GM21825 (cell line): ENCODE measurements at regions not wholly inside any gene's neighbourhood (a gene's known extent, or its start where the extent isn't known, plus 50 kb on each side); places are given as distances from the start of the nearest gene placed in this dataset.
"Not testable (repeated sequence)": the region's sequence is repeated elsewhere in the genome, so short reads cannot be mapped to it uniquely, and the experiment has no call there.

ENCODE experiments used
- ATAC-seq: cut with Tn5 transposase; IDR thresholded peaks from one replicate; pipeline ENCODE4 v1.9.1; 2021; ENCODE audit warnings: mild to moderate bottlenecking, moderate library complexity; ENCODE audit not compliant: unreplicated experiment

DNA sequence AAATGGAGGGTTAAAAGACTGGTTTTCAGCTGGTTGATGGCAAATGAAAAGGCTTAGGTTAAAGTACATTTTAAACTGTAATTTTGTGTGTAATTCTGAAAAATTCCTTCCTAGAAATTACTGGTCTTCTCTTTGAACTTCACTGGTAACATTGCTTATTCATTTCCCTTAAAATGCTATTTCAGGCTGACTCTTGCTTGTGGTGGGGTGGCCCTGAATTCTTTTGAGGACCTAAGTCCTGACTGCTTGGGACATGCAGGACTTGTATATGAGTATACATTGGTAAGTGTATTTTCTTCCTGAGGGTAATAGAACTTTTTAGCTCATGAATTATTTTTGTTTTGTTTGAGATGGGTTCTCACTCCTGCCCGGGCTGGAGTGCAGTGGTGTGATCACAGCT is 63.0 kb upstream of the ERV3-1 start:
- ATAC-seq = not testable (repeated sequence)

DNA sequence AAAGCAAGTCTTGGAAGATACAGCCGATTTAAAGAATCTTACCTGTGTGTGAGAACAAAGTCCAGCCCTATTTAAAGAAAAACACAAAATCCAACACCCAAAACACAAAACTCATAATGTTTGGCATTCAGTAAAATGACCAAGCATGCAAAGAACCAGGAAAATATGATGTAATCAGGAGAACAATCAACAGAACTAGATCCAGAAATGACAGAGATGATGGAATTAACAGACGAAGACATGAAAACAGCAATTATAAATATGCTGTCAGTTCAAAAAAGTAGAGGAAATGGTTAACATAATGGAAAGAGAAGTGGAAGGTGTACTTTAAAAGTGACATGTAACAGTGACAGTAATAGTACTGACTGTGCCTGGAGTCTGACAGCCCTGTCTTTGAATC is 56.1 kb upstream of the ERV3-1 start:
- ATAC-seq = not testable (repeated sequence)

DNA sequence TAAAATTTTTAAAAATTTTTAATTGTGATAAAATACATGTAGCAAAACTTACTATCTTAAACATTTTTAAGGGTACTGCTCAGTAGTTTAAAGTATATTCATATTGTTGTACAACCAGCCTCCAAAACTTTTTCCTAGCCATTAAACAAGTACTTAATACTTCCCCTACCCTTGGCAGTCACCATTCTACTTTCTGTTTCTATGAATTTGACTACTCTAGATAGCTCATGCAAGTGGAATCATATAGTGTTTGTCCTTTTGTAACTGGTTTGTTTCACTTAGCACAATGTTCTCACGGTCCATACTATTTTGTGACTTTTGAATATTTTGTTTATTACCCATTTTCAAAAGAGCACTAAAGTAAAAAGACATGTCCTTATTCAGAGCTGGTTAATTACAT is 52.8 kb upstream of the ERV3-1 start:
- ATAC-seq = not testable (repeated sequence)
